GM11168 (cell line): ENCODE measurements at regions not wholly inside any gene's neighbourhood (a gene's known extent, or its start where the extent isn't known, plus 50 kb on each side); places are given as distances from the start of the nearest gene placed in this dataset.

Source experiments
- in situ Hi-C: fragments of 300-500 bp; cut with MboI; formaldehyde crosslinking; loops from one replicate; pipeline ENCODE4 v1.12.0; 2022; ENCODE audit warnings: low sequenced_read_pairs; ENCODE audit not compliant: unreplicated experiment

GRCh38 chr1:72620453-72620852, 338.1 kb upstream of the NEGR1 start:
- in situ Hi-C loops: no loop called here

- in situ Hi-C loops: no loop called here
Measured at GRCh38 chr1:72606216-72606810, 324.0 kb upstream of the NEGR1 start.

- in situ Hi-C loops: no loop called here
Measured at GRCh38 chr1:72601035-72601674, 318.8 kb upstream of the NEGR1 start.

- in situ Hi-C loops: no loop called here
Measured at GRCh38 chr1:72586023-72586685, 303.8 kb upstream of the NEGR1 start.

GRCh38 chr1:72579629-72580028, 297.3 kb upstream of the NEGR1 start:
- in situ Hi-C loops: no loop called here

- in situ Hi-C loops: no loop called here
Measured at GRCh38 chr1:72570815-72571214, 288.5 kb upstream of the NEGR1 start.

DNA sequence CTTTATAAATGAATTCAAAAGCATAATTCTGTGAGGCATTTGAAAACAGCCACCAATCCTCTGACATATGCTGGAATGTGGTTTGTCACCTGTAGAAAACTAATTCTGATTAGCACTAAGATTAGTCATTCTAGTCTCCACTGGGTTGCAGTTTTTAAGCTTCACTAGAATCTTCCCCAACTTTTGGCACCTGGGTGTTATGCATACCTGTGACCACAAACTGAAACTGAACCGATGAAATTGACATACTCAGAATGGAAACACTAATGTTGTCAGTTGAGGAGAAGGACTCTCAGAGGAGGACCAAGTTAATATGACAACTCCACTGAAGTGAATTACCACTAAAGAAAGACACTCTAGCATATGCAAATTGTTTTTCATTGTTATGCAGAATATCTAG, 285.8 kb upstream of the NEGR1 start:
- in situ Hi-C loops: no loop called here

- in situ Hi-C loops: no loop called here
Measured at GRCh38 chr1:72567521-72567920, 285.2 kb upstream of the NEGR1 start.

DNA sequence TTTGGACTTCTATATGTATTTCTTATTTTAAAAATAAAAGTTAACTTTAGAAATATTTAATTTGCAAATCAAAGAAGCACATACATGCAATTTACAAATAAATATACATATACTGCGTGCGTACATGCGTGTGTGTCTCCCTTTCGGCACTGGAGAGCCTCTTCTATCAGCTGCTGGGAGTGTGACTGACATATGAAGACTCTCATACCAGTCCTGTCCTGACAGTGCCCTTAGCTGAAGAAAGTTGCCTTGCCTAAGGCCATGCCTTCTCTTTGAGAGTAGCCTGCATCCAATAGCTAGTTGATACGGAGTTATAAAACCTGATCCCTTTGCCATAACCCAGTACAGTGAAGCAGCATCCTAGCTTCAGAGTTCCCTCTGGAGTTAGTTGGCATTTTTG, 282.4 kb upstream of the NEGR1 start:
- in situ Hi-C loops: no loop called here

DNA sequence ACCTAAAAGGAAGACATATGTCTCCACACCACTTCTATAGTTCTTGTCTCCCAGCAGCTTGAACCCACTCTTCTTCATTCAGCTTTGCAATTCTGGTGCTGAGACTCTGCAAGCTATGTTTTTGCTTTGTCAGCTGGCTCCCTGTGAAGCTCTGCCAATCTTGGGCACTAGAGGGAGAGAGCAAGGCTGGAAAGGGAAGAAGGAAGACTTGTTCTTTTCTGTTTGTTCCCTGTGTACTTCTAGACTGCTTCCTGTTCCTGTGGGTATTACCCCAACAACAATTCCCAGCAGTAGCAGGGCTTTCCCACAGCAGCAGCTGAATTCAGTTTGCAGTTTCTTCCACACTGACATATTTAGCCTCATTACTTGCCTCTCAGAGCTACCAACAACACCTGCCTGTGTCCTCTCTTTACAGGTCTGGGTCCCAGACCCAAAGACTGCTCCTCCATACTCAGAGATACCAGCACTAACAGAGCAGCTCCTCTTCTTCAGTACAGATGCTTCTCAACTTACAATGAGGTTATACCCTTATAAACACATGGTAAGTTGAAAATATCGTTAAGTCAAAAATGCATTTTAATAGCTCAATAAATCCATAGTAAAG, 275.2 kb upstream of the NEGR1 start:
- in situ Hi-C loops: no loop called here

DNA sequence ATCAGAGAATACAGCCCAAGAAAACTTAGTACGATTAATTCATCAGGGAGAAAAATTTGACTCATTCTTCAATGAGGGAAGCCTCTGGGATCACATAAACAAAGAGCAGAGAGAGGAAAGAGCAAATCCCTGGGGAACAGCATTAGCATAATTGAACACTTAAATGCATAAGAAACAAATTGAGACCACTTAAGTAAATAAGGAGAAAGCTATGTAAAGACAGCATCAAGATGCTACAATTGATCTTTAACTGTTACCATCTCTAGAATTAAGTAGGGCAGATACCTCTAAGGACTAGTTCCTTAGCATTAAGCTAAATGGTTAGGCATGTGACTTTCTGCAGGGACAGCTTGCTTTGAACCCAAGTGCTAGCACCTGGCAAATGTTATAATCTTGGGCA, 265.1 kb upstream of the NEGR1 start:
- in situ Hi-C loops: no loop called here

DNA sequence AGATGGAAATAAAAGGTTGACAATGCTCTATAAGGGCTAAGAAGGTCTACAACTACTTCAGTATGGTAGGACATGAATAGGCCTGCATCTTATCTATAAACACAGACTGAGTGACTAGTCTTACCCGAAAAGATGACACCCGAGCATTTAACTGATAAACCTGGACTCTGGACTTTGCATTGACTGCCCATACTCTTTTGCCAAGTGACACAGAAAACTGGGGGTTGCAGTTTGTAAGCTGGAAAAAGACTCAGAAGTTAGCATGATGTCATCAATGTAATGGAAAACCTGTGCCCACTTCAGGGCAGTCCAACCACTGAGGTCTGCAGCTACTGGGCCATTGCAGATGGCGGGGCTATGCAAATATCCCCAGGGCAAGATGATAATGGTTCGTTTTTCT, 258.3 kb upstream of the NEGR1 start:
- in situ Hi-C loops: no loop called here

- in situ Hi-C loops: no loop called here
Measured at GRCh38 chr1:72535470-72535869, 253.1 kb upstream of the NEGR1 start.

GRCh38 chr1:72530646-72531045, 248.3 kb upstream of the NEGR1 start:
- in situ Hi-C loops: no loop called here

DNA sequence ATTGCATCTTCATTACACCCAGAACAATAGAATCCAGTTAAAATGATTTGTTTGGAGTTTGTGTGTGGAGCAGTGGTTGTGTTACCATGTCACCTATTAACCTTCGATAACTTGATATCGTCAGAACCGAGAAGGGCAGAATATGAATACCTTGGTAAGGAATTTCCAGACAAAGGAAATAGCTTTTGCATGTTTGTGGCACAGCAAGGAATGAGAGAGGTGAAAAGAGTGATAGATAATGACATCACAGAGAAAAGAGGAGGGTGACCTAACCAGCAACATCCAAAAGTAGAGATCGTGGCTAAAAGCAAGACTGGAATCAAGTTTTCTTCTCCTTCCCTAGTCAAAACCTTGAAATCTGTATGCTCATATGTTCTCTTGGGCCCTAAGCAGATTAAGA, 244.6 kb upstream of the NEGR1 start:
- in situ Hi-C loops: no loop called here

DNA sequence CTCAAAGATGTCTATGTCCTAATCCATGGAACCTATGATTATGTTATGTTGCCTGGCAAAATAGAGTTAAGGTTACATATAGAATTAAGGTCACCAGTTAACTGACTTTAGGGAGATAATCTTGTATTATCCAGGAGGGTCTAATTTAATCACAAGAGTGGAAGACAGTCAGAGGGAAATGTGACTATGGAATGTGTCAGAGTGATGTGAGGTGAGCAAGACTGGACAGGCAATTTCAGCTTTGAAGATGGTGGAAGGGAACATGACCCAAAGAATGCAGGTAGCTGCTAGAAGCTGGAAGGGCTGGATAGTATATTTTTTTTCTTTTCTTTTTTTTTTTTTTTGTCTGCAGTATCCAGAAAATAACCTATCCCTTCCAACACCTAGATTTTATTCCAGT, 241.7 kb upstream of the NEGR1 start:
- in situ Hi-C loops: no loop called here

DNA sequence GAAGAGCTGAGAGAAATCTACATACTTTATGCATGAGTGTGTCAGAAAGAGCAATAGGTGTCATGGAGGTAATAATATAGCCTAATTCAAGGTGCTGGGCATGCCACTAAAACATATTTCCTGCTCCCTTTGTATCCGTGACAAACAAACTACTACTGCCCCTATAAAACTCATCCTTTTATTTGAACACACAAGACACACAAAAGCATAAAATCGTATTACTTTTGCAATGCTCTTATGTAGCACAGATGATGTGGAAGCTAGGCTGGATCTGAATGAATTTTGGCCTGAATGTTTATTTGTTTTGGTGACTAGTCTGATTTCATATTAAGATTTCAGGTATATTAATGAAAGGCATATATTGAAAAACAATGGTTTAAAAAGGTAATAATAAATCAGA, 239.3 kb upstream of the NEGR1 start:
- in situ Hi-C loops: no loop called here

GRCh38 chr1:72516826-72517225, 234.5 kb upstream of the NEGR1 start:
- in situ Hi-C loops: no loop called here

- in situ Hi-C loops: no loop called here
Measured at GRCh38 chr1:72516264-72516663, 233.9 kb upstream of the NEGR1 start.

- in situ Hi-C loops: no loop called here
Measured at GRCh38 chr1:72498371-72498770, 216.0 kb upstream of the NEGR1 start.

- in situ Hi-C loops: no loop called here
Measured at GRCh38 chr1:72489801-72490200, 207.5 kb upstream of the NEGR1 start.
